HG02623 (cell line): ENCODE measurements at regions not wholly inside any gene's neighbourhood (a gene's known extent, or its start where the extent isn't known, plus 50 kb on each side); places are given as distances from the start of the nearest gene placed in this dataset.

Experiments used
- ATAC-seq: cut with Tn5 transposase; IDR thresholded peaks from one replicate; pipeline ENCODE4 v1.9.1; 2021; ENCODE audit warnings: moderate library complexity; ENCODE audit not compliant: unreplicated experiment

DNA sequence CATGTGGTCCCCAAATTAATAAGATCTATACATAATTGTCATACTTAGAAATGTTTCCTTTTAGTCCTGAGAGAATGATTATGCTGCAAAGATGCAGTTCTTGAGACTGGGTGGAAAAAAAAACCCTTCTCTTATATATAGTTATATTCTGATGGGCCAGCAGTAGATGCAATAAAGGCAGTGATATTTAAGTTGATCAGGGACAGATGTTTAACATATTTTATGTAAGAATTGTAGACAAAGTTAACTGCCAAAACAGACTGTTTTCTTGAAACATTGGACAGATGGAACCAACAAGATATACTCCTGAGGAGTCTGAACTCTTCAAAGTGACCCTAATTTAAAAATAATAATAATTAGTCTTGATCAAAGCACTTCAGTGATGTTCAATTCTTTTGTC, 172.0 kb upstream of the LRIG1 start:
- no peak for ATAC-seq

DNA sequence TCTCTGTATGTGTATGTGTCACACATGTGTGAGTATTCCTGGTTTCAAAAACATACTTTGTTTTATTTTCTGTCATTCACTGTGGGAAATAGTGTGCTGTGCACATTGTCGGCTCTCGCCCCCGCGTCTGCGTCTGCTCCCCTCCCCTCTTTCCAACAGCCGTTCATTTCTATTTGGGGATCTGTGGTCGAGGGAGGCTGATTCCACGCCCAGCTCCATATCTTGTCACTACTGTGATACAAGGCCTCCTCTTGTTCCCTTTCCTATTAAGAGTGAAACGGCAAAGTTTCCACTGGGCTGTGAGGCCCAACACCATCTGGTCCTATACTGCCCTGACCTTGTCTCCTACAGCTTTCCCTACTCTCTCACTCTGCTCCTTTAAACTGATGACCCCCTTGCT, 172.5 kb upstream of the LRIG1 start:
- no peak for ATAC-seq

DNA sequence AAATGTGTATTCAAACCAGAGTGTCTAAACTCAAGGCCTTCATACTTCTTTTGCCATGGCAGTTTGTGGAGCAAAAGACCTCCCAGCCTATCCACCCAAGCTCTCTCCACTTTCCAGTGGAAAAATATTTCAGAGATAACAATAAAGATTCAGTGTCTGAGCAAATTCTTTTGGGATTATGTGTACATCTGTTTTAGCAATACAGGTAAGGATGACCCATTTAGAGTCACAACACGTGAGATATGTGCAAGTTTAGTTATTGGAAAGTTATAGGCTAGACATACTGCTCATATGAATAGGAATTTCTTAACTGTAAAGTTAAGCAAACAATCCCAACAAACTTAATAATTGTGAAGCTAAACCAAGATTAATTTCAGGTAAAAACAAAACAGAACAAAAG, 174.5 kb upstream of the LRIG1 start:
- ATAC-seq = no peak

DNA sequence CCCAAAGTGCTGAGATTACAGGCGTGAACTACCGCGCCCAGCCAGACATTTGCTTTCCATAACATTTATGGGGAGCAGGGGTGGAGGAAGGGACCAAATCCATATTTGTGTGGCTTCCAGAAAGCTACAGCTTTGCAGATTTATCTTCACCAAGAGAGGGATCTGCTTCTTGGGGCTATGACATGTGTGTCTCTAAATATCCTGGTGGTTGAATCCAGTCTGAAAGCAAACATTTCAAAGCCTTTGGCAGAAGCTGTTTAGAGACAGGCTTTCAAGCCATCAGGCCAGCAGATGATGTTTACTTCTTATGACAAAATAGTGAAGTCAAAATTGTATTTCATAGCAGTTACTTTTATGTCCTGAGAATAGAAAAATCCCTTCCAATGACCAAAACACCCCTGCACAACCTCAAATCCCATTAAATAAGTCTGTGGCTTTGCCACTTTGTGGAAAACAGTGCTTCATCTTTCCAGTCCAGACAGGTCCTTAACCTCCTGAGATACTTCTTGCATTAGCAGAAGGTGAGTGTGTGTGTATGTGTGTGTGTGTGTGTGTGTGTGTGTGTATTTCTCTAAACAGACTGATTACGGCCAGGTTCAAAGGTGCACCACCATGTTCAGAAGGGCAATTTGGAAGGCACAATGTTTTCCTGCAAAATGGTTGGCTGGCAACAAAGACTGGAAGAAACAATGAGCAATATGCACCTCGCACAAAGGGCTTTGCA, 191.4 kb upstream of the LRIG1 start:
- ATAC-seq = no peak

DNA sequence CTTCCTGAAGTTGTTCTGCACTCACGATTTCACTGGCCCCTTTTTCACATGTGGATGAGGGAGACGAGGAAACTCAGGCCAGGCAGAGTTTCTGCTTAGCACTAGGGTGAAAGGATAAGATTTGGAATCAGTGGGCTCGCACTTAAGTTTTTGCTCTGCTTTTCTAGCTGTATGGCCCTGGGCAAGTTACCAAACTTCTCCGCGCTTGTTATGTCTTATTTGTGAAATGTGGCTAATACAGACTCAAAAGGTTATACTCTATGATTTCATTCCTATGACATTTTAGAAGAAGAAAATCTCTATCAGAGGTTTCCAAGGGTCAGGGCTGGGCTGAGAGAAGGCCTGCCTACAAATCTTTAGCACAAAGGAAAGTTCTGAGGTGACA, 191.9 kb upstream of the LRIG1 start:
- ATAC-seq = no peak

DNA sequence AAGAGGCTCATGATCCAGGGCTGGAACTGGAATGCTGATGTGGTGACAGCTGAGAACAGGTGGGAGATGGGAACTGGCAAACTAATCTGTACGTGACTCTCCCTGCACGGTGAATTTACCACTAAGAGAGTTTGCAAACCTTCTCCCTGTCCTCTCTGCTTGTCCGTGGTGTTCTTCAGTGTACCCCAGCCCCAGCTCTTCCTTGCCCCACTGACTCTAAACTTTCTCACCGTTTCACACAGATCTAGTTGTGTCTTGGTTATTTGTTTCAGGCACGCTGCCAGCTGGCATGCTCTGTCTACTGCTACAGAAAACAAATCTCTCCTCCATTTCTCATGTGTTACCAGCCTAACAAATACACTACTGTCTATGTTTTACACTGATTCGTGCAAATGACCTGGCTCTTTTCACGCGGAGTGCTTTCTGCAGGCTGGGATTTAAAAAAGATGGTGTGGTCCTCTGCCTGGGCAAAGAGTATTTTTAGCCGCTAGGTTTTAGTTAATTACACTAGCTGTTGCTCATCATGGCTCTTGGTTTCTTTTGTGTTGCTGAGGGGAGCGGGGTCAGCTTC, 192.7 kb upstream of the LRIG1 start:
- no peak for ATAC-seq

DNA sequence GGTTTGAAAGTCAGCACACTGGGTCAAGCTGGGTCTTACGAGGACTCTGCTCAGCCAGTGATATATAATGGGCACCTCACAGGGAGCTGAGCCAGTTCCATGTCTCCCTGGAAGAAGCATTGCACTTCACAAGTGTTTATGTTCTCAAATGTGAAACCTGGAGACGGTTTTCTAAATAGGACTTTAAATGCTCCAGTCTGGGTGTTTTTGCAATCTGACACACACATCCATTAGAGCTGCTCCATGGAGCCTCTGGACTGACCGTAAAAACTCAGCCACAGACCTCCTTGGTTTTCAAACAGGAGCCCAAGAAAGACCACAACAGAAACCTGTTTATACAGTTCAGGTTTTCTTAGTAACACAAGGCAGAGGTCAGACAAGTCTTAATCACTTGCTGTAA, 201.3 kb upstream of the LRIG1 start:
- no peak for ATAC-seq

DNA sequence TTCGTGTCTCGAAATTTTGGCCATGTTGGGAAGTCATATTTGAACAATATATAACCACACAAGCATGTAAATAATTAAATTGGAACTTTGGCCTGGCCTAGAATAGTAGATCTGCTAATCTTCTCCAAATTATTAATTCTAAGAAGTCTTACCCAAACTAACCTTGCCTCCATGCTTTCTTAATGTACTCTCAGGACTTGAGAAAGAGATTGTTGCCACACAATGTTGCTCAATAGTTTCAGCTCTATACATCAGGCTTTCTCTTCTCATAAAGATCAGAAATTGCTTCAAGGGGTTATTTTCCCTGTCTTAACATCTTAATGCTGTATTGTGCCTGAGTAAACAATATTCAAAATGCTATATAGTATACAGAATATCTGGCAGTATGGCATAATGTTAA, 202.7 kb upstream of the LRIG1 start:
- ATAC-seq = no peak

DNA sequence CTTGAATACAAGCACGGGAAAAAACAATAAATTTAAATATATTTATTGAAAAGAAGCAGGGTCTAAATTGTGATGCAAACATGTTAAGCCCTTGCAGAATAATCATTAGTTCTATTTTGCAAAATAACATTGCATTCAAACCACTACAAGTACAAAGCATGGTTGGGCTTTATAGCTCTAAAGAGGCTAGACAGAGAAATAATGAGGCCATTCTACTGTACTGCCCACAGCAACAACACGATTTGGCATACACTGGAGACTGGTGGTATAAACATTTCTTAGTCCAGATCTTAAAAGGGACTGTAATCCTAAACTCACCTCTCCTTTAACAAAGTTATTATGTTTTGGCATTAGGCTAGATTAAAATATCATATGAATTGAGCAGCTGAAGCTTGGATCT, 204.3 kb upstream of the LRIG1 start:
- no peak for ATAC-seq

DNA sequence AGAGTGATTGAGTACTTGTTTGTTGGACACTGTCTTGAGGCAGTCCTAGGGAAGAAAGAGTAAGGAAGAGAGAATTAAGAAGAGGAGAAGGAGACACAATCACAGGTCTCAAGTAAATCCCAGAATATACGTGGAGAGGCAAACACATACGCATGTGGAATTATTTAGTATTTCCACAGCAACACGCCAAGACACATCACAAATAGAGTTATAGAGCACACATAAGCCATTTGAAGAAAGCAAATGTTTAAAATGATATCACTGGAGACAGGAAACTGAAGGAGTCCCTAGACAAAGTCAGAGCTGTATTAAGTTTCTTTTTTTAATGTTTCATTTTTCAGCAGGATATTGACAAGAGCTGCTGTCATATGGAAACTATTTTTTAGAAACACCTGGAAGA, 206.1 kb upstream of the LRIG1 start:
- ATAC-seq = no peak

DNA sequence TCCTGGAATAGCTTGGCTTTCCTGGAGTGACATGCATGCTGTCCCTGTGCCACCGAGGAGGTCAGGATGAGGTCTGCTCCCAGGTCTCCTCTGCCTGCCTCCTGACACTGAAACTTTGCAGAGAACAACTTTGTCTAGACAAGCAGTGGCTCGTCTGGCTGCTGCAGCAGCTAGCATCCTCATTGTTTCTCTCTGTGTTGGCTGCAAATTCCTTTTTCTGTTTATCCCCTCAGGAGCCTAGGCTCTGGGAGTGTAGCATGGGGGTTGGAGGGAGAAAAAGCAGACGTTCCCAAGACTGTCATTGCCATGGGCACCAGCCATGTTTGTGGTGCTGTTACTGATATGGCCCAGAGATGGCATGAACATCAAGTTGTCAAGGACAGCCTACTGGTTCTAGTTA, 208.7 kb upstream of the LRIG1 start:
- no peak for ATAC-seq

DNA sequence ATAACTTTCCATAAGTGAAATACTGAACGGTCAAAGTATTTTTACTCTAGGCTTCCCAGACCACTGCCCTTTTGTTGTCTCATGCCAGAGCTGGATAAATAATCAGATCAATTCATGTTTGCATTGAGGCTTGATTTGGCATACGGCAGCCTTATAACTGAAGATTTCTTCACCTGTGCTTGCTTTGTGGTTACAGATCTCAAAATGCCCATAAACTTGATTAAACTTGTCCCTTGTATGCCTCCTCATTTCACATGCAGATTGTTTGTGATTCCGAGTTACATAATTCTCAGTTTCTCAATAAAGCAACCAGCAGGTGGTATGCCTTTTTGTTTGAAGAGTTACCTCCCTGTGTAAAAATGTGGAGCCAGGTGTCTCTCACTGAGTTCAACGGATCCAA, 211.4 kb upstream of the LRIG1 start:
- ATAC-seq = no peak

DNA sequence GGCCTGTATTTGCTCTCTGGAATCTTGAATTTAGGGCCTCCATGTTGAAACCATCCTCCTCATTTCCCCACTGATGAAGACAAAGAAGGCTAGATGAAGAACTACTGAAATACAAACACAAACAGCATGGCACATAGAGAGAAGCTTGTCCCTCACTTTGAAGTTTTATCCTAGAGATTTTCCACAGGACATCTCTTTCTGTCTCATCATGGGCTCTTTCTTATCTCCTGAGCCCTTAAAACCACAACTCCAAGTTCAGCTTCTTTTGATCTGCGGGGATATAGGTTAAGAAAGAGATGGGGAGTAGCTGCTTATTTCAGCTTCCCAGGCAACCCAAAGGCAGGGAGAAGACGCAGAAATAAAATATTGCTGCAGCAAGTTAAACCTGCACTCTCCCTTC, 213.1 kb upstream of the LRIG1 start:
- ATAC-seq = no peak

DNA sequence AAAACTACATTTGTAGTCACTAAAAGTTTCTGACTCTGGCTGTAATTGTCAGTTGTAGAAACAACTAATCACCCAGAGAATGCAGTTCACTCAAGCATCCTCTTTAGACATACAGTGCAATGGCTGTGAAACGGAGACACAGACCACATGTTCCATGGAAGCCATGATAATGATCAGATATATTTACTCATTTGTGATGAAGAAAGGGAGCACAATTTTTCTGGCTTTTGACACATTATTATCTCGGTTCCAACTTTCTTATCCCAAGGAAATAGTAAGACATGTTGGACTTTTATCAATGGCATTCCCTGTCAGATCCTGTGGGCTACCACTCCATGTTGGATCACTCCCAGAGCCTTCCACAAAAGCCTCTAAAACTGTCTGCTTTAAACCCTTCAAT, 215.0 kb upstream of the LRIG1 start:
- no peak for ATAC-seq

DNA sequence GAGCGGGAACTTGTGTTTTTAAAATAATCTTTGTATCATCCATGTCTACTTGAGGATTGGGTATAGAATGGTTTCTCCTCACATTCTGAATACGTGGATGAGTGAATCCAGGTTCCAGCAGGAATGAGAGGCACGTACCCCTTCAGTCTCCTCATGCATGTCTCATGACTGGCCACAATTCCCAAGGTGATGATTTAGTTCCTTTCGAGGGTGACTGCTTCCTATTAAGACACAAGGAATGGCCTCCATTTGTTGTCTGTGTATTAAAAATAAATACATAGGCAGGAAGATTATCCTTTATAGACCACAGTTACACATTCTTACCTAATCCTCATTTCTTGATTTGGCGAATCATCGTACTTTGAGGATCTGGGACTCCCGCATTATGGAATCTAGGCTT, 217.0 kb upstream of the LRIG1 start:
- ATAC-seq = no peak

DNA sequence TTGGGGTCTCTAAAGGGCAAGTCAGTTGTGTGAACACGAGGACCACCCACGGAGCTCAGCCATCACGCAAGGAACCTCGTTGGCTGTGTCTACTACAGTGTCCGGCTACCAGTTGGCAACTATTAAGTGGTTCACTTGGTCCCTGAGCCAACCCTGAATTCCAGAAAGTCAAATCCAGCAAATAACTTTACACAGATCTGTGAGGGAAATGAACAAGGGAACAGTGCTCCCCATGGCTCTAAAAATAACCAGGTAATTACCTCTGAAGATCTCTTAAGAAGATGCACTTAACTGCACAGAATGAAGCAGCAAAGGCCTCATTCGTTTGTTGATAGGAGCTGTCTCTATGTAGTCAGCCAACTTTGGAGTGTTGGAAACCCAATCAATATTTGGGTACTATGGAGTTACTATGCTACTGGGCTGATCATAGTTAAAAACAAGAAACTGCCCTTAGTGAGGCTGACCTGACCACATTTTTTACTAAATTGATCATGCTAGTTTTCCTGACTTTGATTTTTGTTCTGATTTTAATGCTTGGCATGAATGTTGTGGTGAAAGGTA, 219.1 kb upstream of the LRIG1 start:
- no peak for ATAC-seq

DNA sequence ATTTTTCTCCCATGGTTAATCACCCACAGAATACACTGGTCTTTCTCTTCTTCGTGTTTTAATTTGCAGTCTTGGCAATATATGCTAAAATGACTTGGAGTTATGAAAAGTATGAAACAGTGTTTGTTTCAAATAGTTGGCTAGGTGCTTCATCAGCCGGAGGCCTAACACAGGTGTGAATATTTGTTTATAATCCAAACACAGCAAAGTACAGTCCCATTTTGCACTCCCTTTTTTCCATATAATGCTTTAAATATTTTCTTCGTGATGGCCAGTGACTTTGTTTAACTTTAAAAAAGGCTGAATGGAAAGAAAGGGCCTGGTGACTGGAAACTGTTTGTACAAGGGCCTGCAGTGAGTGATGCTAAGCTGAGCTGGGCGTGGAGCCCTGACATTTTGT, 219.7 kb upstream of the LRIG1 start:
- no peak for ATAC-seq

DNA sequence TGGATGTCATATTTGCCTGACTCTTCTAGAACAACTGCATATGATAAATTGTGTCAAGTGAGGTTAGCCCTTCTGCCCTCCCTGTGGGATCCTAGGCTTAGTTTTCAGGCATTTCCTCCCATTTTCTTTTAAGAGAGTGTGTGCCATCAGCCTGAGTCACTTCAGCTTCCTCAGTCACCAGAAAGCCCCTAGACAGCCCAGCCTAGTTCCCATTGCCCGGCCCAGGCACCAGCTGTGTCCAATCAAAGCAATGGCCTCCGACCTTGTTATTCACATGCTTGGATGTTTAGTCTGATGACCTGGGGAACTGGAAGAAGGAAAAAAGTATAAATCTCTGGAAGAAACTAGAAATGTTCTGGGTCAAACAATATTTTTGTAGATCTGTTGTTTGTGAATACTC, 221.9 kb upstream of the LRIG1 start:
- no peak for ATAC-seq

DNA sequence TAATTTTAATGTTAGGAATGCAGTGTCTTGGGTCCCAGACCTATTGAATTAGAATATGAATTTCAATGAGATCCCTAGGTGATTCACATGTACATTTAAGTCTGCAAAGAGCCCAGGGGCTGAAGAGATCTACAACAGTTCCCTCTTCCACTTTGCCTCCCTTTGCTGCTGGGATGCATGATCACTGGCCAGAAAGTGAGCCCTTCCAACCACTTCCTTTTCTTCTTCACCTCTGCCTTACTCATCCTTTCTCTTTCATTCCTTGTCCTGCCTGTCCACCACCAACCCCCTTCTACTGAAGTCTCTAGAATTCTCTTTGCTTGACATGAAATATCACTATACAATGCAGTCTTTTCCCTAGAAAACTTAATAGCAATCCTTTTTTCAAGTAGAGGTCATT, 222.4 kb upstream of the LRIG1 start:
- no peak for ATAC-seq

DNA sequence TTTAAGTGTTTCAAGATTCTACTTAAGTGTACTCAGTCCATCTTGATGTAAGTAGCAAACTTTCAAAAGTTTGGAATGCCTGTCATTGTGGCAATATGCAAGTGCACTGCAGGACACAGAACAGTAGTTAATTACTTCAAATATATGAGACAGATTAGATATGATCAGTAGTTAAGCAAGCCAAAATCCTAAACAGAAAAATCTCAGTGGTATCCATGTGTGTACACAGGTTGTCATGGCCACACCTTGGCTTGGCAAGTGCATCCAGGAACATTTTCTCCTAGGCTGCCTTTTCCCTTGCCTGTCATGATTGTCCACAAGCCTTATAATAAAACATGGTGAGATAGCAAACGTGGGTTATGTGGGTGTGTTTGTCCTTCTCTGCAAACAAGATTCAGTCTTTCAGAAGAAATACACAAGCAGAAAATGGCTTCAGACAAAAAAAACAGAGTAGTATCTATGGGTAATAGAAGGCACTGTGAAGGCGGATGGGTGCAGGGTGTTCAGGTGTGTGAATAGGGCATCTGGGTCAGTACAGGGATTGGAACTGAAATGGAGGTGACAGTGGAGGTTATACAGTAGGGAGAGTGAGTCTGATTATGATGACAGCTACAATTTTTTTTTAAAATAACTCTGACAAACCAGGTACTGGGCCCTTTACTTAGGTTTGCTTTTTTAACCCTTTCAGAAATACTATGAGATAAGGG, 229.0 kb upstream of the LRIG1 start:
- ATAC-seq = no peak

DNA sequence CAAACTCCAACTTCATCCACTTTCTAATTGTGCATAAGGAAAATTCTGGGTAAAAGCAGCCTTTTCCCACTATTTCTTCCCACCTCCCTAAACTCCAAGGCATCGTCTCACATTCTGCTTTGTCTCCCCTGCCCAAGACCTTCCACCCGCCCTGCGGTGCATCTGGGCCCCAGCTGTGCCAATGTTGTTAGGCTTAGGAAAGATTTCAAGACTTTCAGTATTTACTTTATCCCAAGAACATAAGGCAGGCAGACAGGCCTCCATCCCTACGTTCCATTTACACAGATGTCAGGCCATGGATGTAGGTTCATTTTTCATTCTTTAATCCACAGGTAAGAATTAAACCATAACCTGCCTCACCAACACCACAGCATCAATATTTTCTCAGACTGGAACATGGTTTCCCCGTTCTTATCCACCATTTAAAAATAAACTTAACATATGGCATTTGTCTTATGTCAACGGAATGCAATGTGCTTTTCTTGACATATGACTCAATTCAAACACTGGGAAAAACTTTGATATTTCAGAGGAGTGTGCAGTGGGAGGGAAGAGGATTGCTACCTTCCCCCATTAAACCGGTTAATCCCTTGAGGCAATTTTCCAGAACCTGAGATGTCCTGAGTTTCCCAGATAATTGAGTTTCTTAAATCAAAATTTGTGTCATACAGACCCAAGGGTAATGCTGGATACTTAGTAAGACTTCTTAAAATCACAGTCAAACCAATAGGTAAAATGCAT, 238.0 kb upstream of the LRIG1 start:
- ATAC-seq = no peak

DNA sequence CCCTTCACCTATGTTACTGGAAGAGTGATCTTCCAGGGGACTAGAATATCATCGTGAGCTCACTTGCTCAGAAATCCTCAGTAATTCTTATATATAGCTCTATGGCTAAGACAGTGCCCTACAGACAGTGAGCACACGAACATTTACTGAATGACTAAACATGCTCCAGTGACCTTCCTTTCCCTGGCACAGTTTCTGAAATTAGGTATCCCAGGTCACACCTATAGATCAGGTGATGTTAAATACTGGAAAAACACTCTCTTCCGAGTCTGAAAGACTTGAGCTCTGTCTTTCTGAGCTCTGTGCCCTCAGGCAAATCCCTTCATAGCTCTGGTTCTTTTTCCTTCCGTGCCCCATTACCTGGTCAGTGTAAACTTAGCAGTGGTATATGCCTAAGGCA, 239.4 kb upstream of the LRIG1 start:
- no peak for ATAC-seq
